ELF-1 (cell line): ENCODE measurements at regions not wholly inside any gene's neighbourhood (a gene's known extent, or its start where the extent isn't known, plus 50 kb on each side); places are given as distances from the start of the nearest gene placed in this dataset.
"Not testable (repeated sequence)": the region's sequence is repeated elsewhere in the genome, so short reads cannot be mapped to it uniquely, and the experiment has no call there.

ENCODE experiments used
- DNase-seq: peaks from one replicate; pipeline ENCODE4 v3.0.0-alpha.2; 2016; ENCODE audit warnings: low read depth, low spot score

DNA sequence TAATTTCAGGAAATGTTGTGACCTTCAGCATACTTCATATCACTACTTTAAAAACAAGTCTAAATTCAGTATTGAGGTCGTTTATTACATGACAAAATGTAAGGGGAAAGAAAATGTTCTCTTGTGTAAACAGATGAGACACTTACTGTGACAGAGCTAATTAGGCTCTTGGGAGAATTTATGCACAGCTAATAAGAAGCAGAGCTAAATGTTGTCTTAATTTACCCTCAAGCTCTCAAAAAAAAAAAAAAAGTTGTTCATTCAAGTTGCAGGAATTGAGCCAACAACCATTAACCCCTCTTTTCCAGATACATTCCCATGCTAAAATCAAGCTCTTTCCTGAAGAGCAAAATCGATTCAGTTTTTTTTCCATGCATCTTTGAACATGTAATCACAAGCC, 1419.4 kb downstream of the FSCB start:
- no peak for DNase-seq

DNA sequence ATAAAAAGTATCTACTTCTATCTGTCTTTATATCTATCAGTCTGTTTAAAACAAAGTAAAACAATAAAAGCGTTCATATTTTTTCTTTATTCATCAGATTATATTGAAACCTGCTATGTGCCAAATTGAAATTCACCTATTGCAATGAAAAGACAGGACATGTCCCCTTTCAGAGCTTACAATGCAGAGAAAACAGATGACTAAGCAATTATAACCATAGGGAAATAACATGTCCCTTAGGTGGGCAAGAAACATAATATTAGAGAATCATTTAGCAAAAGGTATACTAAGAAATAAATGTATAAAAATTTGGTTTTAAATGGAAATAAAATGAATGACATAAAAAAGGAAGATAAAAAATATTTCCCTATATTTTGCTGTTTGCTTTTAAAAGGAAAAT, 1421.3 kb downstream of the FSCB start:
- no peak for DNase-seq

DNA sequence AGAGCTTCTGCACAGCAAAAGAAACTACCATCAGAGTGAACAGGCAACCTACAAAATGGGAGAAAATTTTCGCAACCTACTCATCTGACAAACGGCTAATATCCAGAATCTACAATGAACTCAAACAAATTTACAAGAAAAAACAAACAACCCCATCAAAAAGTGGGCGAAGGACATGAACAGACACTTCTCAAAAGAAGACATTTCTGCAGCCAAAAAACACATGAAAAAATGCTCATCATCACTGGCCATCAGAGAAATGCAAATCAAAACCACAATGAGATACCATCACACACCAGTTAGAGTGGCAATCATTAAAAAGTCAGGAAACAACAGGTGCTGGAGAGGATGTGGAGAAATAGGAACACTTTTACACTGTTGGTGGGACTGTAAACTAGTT, 1439.7 kb downstream of the FSCB start:
- not testable (repeated sequence) for DNase-seq

DNA sequence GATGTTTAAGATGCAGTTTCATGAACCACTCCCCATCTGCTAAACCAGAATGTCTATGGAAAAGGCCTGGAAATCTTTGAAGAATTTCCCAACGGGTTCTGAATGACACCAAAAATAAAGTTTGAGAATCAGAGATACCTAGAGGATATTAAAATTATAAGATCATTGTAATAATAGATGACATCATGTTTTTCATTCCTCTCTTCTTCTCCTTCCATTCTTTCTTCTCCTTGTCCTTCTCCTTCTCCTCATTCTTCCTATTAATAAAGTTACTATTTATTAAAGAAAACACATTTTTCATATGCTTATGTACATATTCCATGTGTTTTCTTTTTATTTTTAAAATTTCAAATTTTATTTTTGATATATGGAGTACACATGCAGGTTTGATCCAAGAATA, 1449.4 kb downstream of the LRFN5 start:
- DNase-seq, result no peak

DNA sequence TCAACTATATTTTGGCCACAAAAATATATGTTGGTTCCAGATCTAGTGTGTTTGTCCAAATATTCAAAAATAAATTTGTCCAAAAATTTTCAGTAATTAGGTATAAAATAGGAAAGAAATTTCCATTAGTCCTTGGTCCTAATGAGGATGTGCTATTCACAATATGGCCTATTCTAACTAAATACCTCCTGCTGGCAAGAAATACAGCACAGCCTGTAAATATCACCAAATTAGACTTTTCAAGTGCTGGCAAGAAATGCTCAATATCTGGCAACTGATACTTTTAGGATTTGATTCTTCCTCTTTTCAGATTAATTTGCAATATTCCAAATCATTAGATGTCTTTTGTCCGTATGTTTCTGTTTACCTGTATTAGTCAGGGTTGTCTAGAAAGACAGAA, 1446.2 kb downstream of the LRFN5 start:
- no peak for DNase-seq

GRCh38 chr14:43043850-43044249, 1437.2 kb downstream of the LRFN5 start:
- DNase-seq, result no peak

- no peak for DNase-seq
Observed at GRCh38 chr14:43042408-43042807, 1435.7 kb downstream of the LRFN5 start.

DNA sequence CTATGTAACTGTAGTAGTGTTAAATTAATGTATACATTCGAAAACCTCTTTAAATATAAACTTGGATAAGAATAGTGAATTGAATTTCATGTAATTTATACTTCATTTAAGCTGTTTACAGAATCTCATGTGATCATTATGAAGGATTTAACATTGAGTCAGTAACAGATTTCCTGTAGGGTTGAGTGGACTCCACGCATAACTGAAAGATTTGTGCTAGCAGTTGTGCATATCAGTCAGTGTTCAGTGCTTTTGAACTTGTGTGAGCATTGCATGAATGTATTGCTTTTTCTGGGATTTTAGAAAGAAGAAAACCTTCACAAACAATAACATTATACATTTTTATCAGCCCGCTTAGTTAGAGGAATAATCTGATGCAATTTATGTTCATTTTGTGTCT, 1435.3 kb downstream of the LRFN5 start:
- DNase-seq, result no peak

- no peak for DNase-seq
Observed at GRCh38 chr14:43041207-43041606, 1434.5 kb downstream of the LRFN5 start.

GRCh38 chr14:43039881-43040280, 1433.2 kb downstream of the LRFN5 start:
- DNase-seq, result no peak

DNA sequence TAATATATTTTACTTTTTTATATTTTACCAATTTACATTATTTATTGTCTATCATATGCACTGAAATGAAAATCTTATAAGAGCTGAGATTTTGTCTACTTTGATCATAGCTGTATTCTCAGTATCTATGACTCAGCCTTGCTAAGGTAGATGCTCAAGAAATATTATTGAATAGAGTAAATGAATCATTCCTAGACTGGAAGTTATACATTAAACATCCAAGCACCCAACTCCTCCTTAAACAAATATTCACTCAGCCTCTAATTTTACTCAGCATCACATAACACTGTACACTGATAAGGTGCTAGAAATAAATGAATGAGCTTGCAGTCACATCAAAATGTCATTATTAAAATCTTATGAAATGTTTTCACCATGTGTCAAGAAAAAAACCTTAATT, 1424.9 kb downstream of the LRFN5 start:
- no peak for DNase-seq

DNA sequence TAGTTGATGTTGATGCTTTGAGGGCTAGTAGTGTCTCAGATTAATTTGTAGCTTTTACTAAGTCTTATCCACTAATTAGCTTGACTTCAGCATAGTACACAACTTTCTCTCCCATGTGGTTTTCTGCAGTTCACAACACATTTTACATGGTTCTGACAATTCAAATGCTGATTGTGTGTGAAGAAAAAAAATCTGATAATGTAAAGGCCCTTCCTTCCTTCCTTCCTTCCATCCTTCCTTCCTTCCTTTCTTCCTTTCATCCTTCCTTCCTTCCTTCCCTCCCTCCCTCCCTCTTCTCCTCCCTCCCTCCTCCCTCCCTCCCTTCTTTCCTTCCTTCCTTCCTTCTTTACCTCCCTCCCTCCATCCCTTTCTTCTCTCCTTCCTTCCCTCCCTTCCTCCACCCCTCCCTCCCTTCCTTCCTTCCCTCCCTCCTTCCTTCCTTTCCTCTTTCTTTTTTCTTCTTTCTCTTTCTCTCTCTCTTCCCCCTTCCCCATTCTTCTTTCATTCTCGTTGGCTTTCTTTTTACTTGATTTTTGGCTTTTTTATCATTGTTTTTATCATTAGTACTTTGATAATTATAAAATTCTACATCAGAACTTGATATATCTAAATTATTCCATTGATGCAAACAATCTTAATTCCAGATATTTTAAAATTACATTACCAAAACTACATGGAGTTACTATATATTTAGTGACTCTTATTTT, 1415.6 kb downstream of the LRFN5 start:
- DNase-seq, result no peak

- DNase-seq, result no peak
Observed at GRCh38 chr14:43019826-43020225, 1413.2 kb downstream of the LRFN5 start.

DNA sequence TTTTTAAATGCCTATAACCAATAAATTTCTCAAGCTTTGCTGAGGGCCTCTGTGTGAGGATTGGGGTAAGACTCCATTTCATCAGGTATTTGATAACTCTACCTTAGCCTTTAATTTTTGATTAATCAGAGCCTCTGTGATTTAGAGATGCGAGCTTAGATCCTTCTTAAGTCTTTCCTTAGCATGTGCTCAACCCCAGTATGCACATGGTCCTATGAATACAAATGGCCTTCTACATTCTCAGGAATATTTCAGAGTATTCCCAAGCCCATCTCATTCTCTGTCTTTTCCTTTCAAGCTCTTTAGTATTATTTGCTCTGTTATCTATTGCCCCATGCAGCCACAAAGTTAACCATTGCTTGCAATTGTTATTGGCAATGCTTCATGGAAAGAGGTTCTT, 1407.7 kb downstream of the LRFN5 start:
- no peak for DNase-seq

DNA sequence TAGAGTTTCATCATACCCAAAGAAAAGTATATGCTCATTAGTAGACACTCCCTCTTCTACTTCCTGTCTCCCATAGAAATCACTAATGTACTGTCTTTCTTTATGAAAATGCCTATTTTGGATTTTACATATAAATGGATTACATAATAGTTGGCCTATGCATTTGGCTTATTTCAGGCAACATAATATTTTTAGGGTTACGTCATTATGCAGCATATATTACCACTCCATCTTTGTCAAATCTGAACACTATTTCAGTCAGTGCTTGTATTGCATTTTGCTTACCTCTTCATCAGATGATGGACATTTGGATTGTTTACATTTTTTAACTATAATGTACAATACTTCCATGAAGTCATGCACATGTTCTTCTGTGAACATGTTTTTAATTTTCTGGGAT, 1406.1 kb downstream of the LRFN5 start:
- no peak for DNase-seq

DNA sequence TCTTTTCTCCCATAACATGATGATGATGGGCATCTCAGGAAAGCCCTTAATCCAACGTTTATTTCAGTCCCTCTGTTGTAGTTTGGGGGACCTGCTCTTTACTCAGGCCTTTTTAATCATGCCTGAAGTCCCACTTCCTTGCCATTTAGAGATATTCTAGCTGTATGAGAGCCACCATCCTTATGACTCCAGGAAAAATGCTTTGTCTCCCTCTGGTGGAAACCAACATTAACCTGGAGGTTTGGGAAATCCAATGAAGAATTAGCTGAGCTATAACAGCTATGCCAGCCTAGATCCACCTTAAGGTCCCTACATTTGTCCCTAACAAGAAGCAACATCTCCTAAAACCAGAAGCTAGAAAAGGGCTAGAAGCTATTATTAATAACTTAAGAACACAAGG, 1399.1 kb downstream of the LRFN5 start:
- no peak for DNase-seq

DNA sequence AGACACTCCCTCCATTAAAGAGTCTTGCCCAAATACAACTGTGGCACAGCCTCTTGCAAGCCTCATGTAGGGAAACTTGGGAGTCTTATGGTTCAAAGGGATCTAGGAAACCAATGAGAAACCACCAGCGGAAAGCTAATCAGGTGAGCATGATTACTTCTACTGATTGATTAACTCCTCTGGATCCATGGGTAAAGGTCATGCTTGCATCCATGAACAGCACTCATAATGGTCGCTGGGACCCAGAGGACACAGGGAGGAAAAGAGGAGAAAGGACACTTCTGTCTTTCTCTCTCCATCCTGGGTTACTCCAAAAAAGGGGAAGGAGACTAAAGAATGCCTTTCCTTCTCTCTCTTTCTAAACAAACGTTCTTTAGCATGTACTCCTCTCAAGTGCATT, 1397.2 kb downstream of the LRFN5 start:
- DNase-seq, result no peak

- DNase-seq, result no peak
Observed at GRCh38 chr14:43001731-43002130, 1395.1 kb downstream of the LRFN5 start.

DNA sequence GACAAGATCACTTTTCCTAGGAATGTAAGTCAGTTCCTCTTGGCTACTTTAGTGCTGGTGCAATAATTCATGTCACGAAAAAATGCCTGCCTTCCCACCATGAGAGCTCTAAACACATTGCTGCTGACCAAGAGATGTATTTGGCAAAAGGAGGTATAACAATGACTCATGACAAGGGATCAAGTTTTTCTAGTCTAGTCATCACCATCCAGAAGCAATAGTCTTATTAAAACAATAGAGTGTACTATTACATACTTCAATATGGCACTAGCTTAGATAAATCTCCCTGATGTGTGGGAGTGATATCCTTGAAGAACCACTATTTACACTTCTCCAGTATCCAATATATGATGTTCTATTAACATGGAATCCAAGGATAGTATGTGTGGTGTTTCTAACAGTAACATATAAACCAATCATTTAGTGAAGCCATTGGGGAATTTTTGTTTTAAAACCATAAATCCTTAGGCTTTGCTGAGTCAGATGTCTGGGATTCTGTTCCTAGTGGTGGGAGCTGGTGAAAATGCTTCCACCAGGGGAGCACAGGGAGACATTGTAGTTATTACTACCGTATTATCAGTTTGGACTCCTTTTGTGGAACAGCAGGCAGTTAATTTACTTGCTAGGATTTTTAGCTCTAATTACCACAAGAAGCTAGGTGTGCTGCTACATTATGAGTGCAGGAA, 1387.5 kb downstream of the LRFN5 start:
- DNase-seq, result no peak

DNA sequence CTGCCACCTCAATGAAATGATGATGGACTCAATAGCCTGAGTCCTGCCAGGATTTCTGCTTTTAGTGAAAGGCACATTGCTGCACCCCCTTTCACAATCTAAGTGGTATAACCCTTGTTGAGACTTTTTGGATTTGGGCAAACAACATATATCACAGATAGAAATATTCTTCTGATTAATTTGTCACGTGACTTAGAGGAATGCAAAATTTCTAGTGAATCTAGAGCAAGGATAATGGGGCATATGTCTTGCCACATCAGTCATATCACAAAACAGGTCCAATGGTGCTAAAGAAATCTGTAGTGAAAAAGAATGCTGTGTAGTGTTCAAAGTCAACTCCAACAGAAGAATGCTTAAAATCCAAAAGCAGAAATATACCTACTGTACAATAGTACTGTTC, 1386.3 kb downstream of the LRFN5 start:
- DNase-seq, result no peak

DNA sequence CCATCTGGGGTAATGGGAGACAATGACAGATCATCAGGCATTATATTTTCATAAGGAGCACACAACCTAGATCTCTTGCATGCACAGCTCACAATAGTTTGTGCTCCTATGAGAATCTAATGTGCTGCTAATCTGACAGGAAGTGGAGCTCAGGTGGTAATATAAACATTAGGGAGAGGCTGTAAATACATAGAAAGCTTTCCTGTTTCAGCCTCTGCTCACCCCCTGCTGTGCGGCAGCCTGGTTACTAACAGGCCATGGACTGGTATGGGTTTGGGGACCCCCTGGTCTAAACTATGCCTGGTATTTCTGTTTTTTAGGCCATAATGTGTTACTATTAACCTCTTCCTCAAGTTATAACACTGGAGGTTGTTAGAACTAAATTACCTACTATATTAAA, 1373.7 kb downstream of the LRFN5 start:
- peak; percentile 5 for DNase-seq

DNA sequence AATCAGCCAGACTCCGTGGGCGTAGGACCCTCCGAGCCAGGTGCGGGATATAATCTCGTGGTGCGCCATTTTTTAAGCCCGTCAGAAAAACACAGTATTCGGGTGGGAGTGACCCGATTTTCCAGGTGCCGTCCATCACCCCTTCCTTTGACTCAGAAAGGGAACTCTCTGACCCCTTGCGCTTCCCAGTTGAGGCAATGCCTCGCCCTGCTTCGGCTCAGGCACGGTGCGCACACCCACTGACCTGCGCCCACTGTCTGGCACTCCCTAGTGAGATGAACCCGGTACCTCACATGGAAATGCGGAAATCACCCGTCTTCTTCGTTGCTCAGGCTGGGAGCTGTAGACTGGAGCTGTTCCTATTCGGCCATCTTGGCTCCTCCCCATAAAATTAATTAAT, 1366.5 kb downstream of the LRFN5 start:
- peak; percentile 3 for DNase-seq

DNA sequence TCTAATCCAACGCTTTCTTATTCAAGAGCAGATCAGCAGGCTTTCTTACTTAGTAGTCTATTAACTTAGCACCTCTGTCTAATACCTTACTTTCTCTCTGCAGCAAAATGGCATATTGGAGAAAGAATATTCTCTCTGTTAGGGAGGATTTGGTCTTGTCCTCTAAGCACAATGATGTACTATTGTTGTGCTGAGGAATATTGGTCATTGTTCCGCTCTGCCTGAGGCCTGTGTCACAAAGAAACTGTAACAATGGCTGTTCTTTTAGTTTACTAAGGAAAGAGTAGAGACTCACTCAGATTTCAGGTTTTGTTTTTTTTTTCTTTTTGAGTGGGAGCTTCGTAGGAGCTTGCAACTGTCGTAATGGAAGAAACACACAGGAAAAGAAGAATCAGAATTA, 1358.8 kb downstream of the LRFN5 start:
- DNase-seq, result no peak

- DNase-seq, result no peak
Observed at GRCh38 chr14:42961509-42961908, 1354.8 kb downstream of the LRFN5 start.
